ENCODE measurements at regions not wholly inside any gene's neighbourhood (a gene's known extent, or its start where the extent isn't known, plus 50 kb on each side); places are given as distances from the start of the nearest gene placed in this dataset.

DNA sequence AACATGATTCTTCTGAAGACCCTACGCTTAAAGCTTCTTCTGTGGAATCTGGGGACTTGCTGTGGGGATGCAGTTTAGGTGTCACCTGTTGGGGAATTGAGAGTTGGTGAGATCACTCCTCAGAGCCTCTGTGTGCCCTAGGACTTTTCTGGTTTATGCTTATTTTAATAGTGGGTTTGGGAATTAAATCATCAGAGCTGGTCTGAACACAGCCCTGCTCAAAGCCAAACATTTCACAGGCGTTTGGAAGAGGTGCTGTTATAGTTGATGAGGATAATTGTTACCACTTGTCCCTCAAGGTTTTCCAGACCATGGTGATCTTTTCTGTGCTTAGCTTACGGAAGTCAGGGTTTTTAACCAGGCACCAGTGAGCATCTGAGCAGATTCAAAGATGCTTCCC, 106.1 kb downstream of the EBLN1 start:
- no peaks in the 10 kb centered on the region for H3K79me2 ChIP-seq (ENCODE audit: insufficient read depth, low read length)
- H3K27ac ChIP-seq (ENCODE audit: low read length) = no peak overlapping the region
- no peak overlapping the region for H3K9ac ChIP-seq (ENCODE audit: low read depth, low read length)
- no peaks in the 10 kb centered on the region for H3K36me3 ChIP-seq (ENCODE audit: insufficient read depth, low read length)
- no peaks in the 10 kb centered on the region for H3K9me3 ChIP-seq (ENCODE audit: insufficient read depth, low read length, severe bottlenecking)
- no peak for DNase-seq
- ATAC-seq (ENCODE audit: insufficient read depth, low read depth) = no peak
- H4K20me1 ChIP-seq (ENCODE audit: insufficient read depth, low read length) = no peaks in the 10 kb centered on the region
- no peaks in the 10 kb centered on the region for H3K27me3 ChIP-seq (ENCODE audit: insufficient read depth, low read length, poor library complexity)
- no peak overlapping the region for H2AFZ ChIP-seq (ENCODE audit: low read depth, low read length)
- H3K4me1 ChIP-seq (ENCODE audit: insufficient read depth, low read length) = no peaks in the 10 kb centered on the region
- no peak for TF ChIP-seq EZH2 (IDR thresholded peaks at IDR 0.05; ENCODE audit: borderline replicate concordance, low read depth, low read length, severe bottlenecking)
- no peak for TF ChIP-seq CTCF (IDR thresholded peaks at IDR 0.05; ENCODE audit: borderline replicate concordance, extremely low read depth, low read length, poor library complexity, severe bottlenecking)
- no peak overlapping the region for H3K4me2 ChIP-seq (ENCODE audit: insufficient read depth, low read length)
- no peak overlapping the region for H3K4me3 ChIP-seq (ENCODE audit: low read depth in 1 of 2, low read length in 2 of 2)

DNA sequence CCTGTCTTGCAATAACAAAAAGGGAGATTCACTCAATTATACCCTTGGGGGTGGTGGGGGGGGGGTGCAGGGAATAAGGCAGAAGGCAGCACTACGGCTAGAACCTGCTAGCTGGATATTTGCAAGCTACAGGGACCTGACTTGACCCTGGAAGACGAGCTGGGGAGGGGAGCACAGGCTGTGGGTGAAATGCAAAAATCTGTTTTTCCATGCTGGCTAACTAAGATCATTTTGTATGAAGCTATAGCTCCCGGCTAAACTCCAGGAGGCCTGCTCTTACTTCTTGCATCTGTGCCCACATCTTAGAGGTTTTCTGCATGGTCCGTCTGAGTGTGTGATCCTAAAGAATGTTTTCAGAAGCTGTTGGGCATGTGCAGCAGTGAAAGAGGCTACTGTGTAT, 106.6 kb downstream of the EBLN1 start:
- H4K20me1 ChIP-seq (ENCODE audit: insufficient read depth, low read length) = no peaks in the 10 kb centered on the region
- H3K36me3 ChIP-seq (ENCODE audit: insufficient read depth, low read length) = no peaks in the 10 kb centered on the region
- no peaks in the 10 kb centered on the region for H3K79me2 ChIP-seq (ENCODE audit: insufficient read depth, low read length)
- H3K4me3 ChIP-seq (ENCODE audit: low read depth in 1 of 2, low read length in 2 of 2) = no peak overlapping the region
- no peaks in the 10 kb centered on the region for H3K9me3 ChIP-seq (ENCODE audit: insufficient read depth, low read length, severe bottlenecking)
- H3K27me3 ChIP-seq (ENCODE audit: insufficient read depth, low read length, poor library complexity) = no peaks in the 10 kb centered on the region
- H3K27ac ChIP-seq (ENCODE audit: low read length) = no peak overlapping the region
- H3K9ac ChIP-seq (ENCODE audit: low read depth, low read length) = no peak overlapping the region
- H3K4me2 ChIP-seq (ENCODE audit: insufficient read depth, low read length) = no peak overlapping the region
- no peaks in the 10 kb centered on the region for H3K4me1 ChIP-seq (ENCODE audit: insufficient read depth, low read length)
- no peak for TF ChIP-seq CTCF (IDR thresholded peaks at IDR 0.05; ENCODE audit: borderline replicate concordance, extremely low read depth, low read length, poor library complexity, severe bottlenecking)
- ATAC-seq (ENCODE audit: insufficient read depth, low read depth) (no peak), DNase-seq (no peak)
- H2AFZ ChIP-seq (ENCODE audit: low read depth, low read length) = no peak overlapping the region

- H3K4me2 ChIP-seq (ENCODE audit: insufficient read depth, low read length) = no peak overlapping the region
- DNase-seq (no peak), ATAC-seq (ENCODE audit: insufficient read depth, low read depth) (no peak)
- no peak overlapping the region for H3K9ac ChIP-seq (ENCODE audit: low read depth, low read length)
- no peak overlapping the region for H3K4me3 ChIP-seq (ENCODE audit: low read depth in 1 of 2, low read length in 2 of 2)
- H3K79me2 ChIP-seq (ENCODE audit: insufficient read depth, low read length) = no peaks in the 10 kb centered on the region
- no peak for TF ChIP-seq EZH2 (IDR thresholded peaks at IDR 0.05; ENCODE audit: borderline replicate concordance, low read depth, low read length, severe bottlenecking)
- no peak for TF ChIP-seq CTCF (IDR thresholded peaks at IDR 0.05; ENCODE audit: borderline replicate concordance, extremely low read depth, low read length, poor library complexity, severe bottlenecking)
- H3K27ac ChIP-seq (ENCODE audit: low read length) = no peak overlapping the region
- H4K20me1 ChIP-seq (ENCODE audit: insufficient read depth, low read length) = no peaks in the 10 kb centered on the region
- no peaks in the 10 kb centered on the region for H3K4me1 ChIP-seq (ENCODE audit: insufficient read depth, low read length)
- no peak overlapping the region for H2AFZ ChIP-seq (ENCODE audit: low read depth, low read length)
- no peaks in the 10 kb centered on the region for H3K9me3 ChIP-seq (ENCODE audit: insufficient read depth, low read length, severe bottlenecking)
- no peaks in the 10 kb centered on the region for H3K36me3 ChIP-seq (ENCODE audit: insufficient read depth, low read length)
- H3K27me3 ChIP-seq (ENCODE audit: insufficient read depth, low read length, poor library complexity) = no peaks in the 10 kb centered on the region
Measured at GRCh38 chr10:22110761-22111160, 107.1 kb downstream of the EBLN1 start.

GRCh38 chr10:22105270-22105669, 101.7 kb upstream of the DNAJC1 start:
- no peaks in the 10 kb centered on the region for H3K79me2 ChIP-seq (ENCODE audit: insufficient read depth, low read length)
- DNase-seq = no peak
- no peak overlapping the region for H3K27ac ChIP-seq (ENCODE audit: low read length)
- no peaks in the 10 kb centered on the region for H3K4me1 ChIP-seq (ENCODE audit: insufficient read depth, low read length)
- H3K9ac ChIP-seq (ENCODE audit: low read depth, low read length) = no peak overlapping the region
- H3K4me2 ChIP-seq (ENCODE audit: insufficient read depth, low read length) = no peak overlapping the region
- no peaks in the 10 kb centered on the region for H4K20me1 ChIP-seq (ENCODE audit: insufficient read depth, low read length)
- no peak overlapping the region for H2AFZ ChIP-seq (ENCODE audit: low read depth, low read length)
- H3K36me3 ChIP-seq (ENCODE audit: insufficient read depth, low read length) = no peaks in the 10 kb centered on the region
- H3K4me3 ChIP-seq (ENCODE audit: low read depth in 1 of 2, low read length in 2 of 2) = no peak overlapping the region
- no peak for ATAC-seq (ENCODE audit: insufficient read depth, low read depth)
- H3K9me3 ChIP-seq (ENCODE audit: insufficient read depth, low read length, severe bottlenecking) = no peaks in the 10 kb centered on the region
- no peak for TF ChIP-seq CTCF (IDR thresholded peaks at IDR 0.05; ENCODE audit: borderline replicate concordance, extremely low read depth, low read length, poor library complexity, severe bottlenecking)
- no peak for TF ChIP-seq EZH2 (IDR thresholded peaks at IDR 0.05; ENCODE audit: borderline replicate concordance, low read depth, low read length, severe bottlenecking)
- no peaks in the 10 kb centered on the region for H3K27me3 ChIP-seq (ENCODE audit: insufficient read depth, low read length, poor library complexity)
